HG03103 (cell line): ENCODE measurements at regions not wholly inside any gene's neighbourhood (a gene's known extent, or its start where the extent isn't known, plus 50 kb on each side); places are given as distances from the start of the nearest gene placed in this dataset.
"Not testable (repeated sequence)": the region's sequence is repeated elsewhere in the genome, so short reads cannot be mapped to it uniquely, and the experiment has no call there.

Experiments
- ATAC-seq: cut with Tn5 transposase; IDR thresholded peaks from one replicate; pipeline ENCODE4 v1.9.1; 2021; ENCODE audit warnings: low read depth; ENCODE audit not compliant: unreplicated experiment

GRCh38 chr18:10161315-10161714 is 247.5 kb downstream of the VAPA start:
- no peak for ATAC-seq

GRCh38 chr18:10162340-10162739 is 248.5 kb downstream of the VAPA start:
- ATAC-seq: no peak

DNA sequence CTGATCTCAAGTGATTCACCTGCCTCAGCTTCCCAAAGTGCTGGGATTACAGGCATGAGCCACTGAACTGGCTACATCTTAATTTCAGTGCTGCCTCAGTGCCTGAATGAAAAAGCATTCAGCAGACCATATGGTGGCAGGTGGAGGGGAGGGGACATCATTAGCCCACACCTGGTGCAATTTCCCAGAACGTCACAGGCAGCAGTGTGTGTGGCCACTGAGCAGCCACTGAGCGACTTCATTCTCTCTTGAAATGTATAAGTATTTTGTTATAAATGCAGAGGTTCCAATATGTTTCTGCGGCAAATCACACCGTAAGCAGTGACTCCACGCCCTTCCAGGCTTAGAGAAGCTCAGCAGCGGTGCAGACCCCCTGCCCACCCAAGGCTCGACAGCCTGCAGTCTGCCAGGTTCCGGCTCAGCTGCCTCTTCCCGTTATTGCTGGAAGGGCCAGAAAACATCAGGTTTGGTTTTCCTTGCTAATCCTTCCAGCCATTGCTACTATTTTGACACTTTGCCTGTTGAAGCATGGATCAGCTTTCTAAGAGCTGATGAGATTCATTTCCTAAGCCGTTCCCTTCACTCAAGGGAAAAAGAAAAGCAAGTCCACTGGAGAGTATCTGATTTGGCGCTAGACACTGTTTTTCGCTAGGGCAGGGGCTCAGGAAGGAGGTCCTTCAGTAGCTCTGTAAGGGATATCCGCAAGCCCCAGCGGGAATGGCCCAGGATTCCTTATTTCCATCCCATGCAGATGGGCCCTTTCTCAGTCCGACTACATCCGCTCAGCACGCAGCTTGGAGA is 250.7 kb downstream of the VAPA start:
- no peak for ATAC-seq

GRCh38 chr18:10166164-10166807 is 252.5 kb downstream of the VAPA start:
- ATAC-seq: no peak

DNA sequence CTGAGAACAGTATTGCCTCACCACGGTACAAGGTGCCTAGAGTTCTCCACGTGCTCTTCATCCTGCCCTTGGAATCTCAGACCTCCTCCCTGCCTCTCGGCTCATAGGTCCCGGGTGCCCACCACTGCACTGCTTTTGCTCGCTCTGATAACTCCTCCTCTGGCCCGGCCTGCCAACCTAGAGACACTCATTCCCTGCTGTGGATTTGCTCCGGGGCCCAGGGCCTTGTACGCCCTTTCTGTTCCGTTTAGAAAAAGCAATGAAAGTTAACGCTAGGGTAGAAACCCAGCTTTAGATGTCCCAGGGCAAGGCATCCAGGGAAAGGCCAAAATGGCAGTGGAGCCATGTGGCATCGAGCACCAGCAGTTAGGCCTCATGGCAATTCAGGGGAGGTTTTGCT is 253.9 kb downstream of the VAPA start:
- no peak for ATAC-seq

GRCh38 chr18:10168477-10168876 is 254.7 kb downstream of the VAPA start:
- ATAC-seq: no peak

GRCh38 chr18:10169064-10169562 is 255.3 kb downstream of the VAPA start:
- no peak for ATAC-seq

- ATAC-seq: no peak
These were observed 256.0 kb downstream of the VAPA start for GRCh38 chr18:10169814-10170213.

- no peak for ATAC-seq
These were observed 256.6 kb downstream of the VAPA start for GRCh38 chr18:10170375-10170774.

DNA sequence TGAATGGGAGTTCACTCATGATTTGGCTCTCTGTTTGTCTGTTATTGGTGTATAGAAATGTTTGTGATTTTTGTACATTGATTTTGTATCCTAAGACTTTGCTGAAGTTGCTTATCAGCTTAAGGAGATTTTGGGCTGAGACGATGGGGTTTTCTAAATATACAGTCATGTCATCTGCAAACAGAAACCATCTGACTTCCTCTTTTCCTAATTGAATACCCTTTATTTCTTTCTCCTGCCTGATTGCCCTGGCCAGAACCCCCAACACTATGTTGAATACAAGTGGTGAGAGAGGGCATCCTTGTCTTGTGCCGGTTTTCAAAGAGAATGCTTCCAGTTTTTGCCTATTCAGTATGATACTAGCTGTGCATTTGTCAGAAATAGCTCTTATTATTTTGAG is 261.5 kb downstream of the VAPA start:
- ATAC-seq: not testable (repeated sequence)

GRCh38 chr18:10179326-10179725 is 265.5 kb downstream of the VAPA start:
- ATAC-seq: not testable (repeated sequence)

- no peak for ATAC-seq
These were observed 268.3 kb downstream of the VAPA start for GRCh38 chr18:10182009-10182624.

DNA sequence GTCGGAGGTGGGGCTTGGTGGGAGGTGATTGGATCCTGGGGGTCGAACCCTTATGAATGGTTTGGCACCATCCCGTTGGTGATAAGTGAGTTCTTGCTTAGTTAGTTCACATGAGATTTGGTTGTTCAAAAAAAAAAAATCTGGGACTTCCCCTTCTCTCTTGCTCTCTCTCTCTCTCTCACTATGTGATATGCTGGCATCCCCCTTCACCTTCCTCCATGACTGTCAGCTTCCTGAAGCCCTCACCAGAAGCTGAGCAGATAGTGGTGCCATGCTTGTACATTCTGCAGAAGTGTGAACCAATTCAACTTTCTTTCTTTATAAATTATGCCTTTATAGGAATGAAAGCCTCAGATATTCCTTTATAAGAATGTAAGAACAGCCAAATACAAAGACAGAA is 269.7 kb upstream of the APCDD1 start:
- no peak for ATAC-seq

DNA sequence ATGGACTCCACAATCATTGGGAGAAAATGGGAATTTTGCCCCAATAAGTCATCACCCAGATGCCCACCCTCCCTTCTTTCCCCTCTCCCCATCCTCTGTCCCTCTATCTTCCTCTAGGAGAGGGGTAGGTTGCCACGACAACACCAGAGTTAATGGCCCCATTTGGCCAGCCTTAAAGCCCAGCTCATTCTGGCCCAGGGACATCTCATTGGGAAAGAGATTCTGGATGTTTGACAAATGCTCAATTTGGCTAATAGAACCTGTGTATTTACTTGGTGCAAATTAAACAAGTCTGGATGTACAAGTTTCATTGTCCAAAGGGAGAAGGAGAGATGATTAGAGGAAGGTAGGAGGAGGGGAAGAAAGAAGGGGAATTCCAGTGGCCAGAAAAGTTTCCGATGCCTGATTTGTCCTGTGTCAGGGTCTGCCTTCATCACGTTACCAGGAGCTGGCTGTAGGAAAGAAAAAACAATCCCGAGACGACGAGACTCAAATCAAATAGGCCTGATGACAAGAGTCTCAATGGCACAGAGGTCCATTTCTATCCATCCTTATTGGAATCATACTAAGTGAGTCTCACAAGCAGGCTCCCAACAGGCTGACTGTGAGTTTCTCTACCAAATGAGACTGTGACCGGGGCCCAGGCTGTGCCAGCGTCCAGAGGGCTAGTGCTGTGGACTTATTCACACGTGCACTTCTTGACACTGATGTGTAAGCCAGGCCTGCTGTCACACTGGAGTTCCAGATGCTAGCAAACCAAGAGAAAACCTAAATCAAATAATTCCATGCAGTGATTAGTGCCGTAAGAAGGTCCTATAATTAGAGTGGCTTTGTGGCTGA is 265.2 kb upstream of the APCDD1 start:
- ATAC-seq: no peak

DNA sequence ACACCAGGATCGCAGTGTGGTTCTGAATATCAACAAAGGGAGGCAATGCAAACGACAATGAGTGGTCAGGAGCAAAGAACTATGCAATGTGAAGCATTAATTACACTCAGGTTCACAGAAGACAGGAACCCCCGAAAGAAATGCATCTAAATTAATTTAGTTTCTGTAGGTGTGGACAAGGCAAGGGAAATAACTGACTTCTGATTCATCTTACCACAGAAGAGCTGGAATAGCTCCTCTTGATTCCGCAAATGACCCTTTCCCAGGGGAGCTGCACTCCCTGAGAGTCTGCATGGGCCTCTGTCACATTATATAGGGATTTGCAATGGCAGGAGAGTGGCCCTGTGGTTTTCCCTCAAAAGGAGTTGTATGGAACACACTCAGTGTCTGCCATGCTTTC is 263.9 kb upstream of the APCDD1 start:
- no peak for ATAC-seq

GRCh38 chr18:10193444-10193843 is 261.0 kb upstream of the APCDD1 start:
- no peak for ATAC-seq

- no peak for ATAC-seq
These were observed 259.8 kb upstream of the APCDD1 start for GRCh38 chr18:10194592-10194991.

DNA sequence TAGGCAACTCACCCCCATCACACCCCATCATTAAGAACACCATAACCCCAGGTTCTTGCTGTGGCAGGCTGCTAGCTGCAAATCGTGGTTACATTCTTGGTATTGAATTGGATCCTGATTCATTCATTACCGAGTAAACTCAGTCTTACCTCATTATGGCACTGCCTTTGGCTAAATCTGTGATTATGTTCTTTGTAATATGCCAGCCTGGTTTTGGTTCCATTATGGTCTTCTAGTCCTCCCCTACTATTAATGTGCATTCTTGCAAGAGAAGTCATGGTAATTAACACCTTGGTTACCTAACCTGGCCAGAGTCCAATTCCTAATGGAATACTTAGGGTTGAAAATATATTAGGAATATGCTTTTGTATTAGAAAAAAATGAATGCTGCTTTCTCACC is 258.9 kb upstream of the APCDD1 start:
- no peak for ATAC-seq

GRCh38 chr18:10197097-10197496 is 257.3 kb upstream of the APCDD1 start:
- ATAC-seq: no peak

DNA sequence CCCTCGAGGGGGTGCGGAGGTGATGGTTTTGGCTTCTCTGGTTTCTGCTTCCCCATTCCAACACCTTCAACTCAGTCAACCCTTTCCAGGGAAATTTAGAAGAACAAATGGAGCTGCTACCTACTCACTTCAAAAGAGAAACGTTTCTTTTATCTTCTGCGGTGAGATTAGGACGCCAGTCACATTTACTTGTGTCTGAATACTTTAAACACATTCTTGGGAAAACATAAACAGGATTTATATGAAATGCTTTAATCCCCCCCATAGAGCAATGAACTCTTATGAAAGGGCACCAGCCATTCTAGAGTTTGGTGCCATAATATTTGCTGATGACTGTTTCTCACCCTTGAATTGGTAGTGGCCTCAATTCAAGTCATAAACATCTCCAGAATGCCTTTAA is 253.2 kb upstream of the APCDD1 start:
- ATAC-seq: no peak

- ATAC-seq: no peak
These were observed 252.8 kb upstream of the APCDD1 start for GRCh38 chr18:10201659-10202058.
